ENCODE measurements at regions not wholly inside any gene's neighbourhood (a gene's known extent, or its start where the extent isn't known, plus 50 kb on each side); places are given as distances from the start of the nearest gene placed in this dataset.

- DNase-seq (ENCODE audit: low spot score in 2 of 2): no peak
- FAIRE-seq: no peak
These were observed 142.2 kb upstream of the HDAC9 start for GRCh38 chr7:18353339-18353738.

- no peak for FAIRE-seq
These were observed 141.2 kb upstream of the HDAC9 start for GRCh38 chr7:18354108-18355085.

GRCh38 chr7:18356191-18356645 is 139.3 kb upstream of the HDAC9 start:
- DNase-seq (ENCODE audit: low spot score in 2 of 2): peak in 1 of 2 donors; percentile 16
- FAIRE-seq: peak; percentile 87

More at GRCh38 chr7:18354108-18355085, 141.2 kb upstream of the HDAC9 start:
- no peak for DNase-seq (ENCODE audit: low spot score in 2 of 2)

GRCh38 chr7:18357691-18358090 is 137.9 kb upstream of the HDAC9 start:
- FAIRE-seq: no peak
- no peak for DNase-seq (ENCODE audit: low spot score in 2 of 2)

GRCh38 chr7:18361756-18362155 is 133.8 kb upstream of the HDAC9 start:
- DNase-seq (ENCODE audit: low spot score in 2 of 2) (no peak), FAIRE-seq (no peak)

- DNase-seq (ENCODE audit: low spot score in 2 of 2) (no peak), FAIRE-seq (no peak)
These were observed 131.7 kb upstream of the HDAC9 start for GRCh38 chr7:18363751-18364380.

- no peak for DNase-seq (ENCODE audit: low spot score in 2 of 2)
- no peak for FAIRE-seq
These were observed 131.2 kb upstream of the HDAC9 start for GRCh38 chr7:18364396-18364795.

- no peak for FAIRE-seq
- DNase-seq (ENCODE audit: low spot score in 2 of 2): no peak
These were observed 129.2 kb upstream of the HDAC9 start for GRCh38 chr7:18366394-18366793.

GRCh38 chr7:18369011-18369410 is 126.5 kb upstream of the HDAC9 start:
- peak; percentile 59 for FAIRE-seq
- no peak for DNase-seq (ENCODE audit: low spot score in 2 of 2)

- DNase-seq (ENCODE audit: low spot score in 2 of 2): no peak
- FAIRE-seq: no peak
These were observed 124.9 kb upstream of the HDAC9 start for GRCh38 chr7:18370633-18371032.

GRCh38 chr7:18378989-18379605 is 116.5 kb upstream of the HDAC9 start:
- FAIRE-seq: peak; percentile 74

GRCh38 chr7:18384491-18385143 is 110.9 kb upstream of the HDAC9 start:
- no peak for FAIRE-seq
- DNase-seq (ENCODE audit: low spot score in 2 of 2): no peak

More at GRCh38 chr7:18378989-18379605, 116.5 kb upstream of the HDAC9 start:
- DNase-seq (ENCODE audit: low spot score in 2 of 2): no peak

- FAIRE-seq: no peak
These were observed 108.9 kb upstream of the HDAC9 start for GRCh38 chr7:18386607-18387006.

GRCh38 chr7:18387191-18387735 is 108.3 kb upstream of the HDAC9 start:
- DNase-seq (ENCODE audit: low spot score in 2 of 2): no peak
- FAIRE-seq: no peak

More at GRCh38 chr7:18386607-18387006, 108.9 kb upstream of the HDAC9 start:
- no peak for DNase-seq (ENCODE audit: low spot score in 2 of 2)

GRCh38 chr7:18390535-18390907 is 105.0 kb upstream of the HDAC9 start:
- DNase-seq (ENCODE audit: low spot score in 2 of 2) (no peak), FAIRE-seq (no peak)

- FAIRE-seq: no peak
- no peak for DNase-seq (ENCODE audit: low spot score in 2 of 2)
These were observed 102.0 kb upstream of the HDAC9 start for GRCh38 chr7:18393465-18394118.

GRCh38 chr7:18395868-18396267 is 99.7 kb upstream of the HDAC9 start:
- DNase-seq (ENCODE audit: low spot score in 2 of 2) (no peak), FAIRE-seq (no peak)

GRCh38 chr7:18396953-18397352 is 98.6 kb upstream of the HDAC9 start:
- no peak for DNase-seq (ENCODE audit: low spot score in 2 of 2)
- FAIRE-seq: no peak

GRCh38 chr7:18399436-18400235 is 95.9 kb upstream of the HDAC9 start:
- FAIRE-seq (no peak), DNase-seq (ENCODE audit: low spot score in 2 of 2) (no peak)
